ENCODE measurements at regions not wholly inside any gene's neighbourhood (a gene's known extent, or its start where the extent isn't known, plus 50 kb on each side); places are given as distances from the start of the nearest gene placed in this dataset.

DNA sequence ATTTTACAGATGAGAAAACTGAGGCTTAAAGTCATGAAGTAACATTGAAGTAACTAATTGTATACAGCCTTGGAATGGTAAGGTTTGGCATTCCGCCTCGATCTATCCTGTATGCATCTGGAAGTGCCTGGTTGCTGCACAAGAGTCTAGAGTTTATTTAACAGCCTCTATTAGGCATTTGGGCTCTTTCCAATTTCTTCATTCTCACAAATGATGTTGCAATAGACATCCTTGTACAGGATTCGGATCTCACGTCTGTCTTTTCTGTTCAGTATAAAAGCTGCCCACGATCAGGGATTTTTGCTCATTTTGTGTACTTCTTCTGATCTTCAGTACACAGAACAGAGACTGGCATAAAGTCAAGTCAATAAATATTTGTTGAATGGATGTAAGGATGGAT is 100.5 kb downstream of the AIPL1 start:
- TF ChIP-seq SP1 (CRISPR knock-in tag; conservative IDR thresholded peaks at IDR 0.05): no peak
- no peak for TF ChIP-seq FOXP1 (CRISPR knock-in tag; IDR thresholded peaks at IDR 0.05; ENCODE audit: borderline replicate concordance)
- TF ChIP-seq, protein P1, sequence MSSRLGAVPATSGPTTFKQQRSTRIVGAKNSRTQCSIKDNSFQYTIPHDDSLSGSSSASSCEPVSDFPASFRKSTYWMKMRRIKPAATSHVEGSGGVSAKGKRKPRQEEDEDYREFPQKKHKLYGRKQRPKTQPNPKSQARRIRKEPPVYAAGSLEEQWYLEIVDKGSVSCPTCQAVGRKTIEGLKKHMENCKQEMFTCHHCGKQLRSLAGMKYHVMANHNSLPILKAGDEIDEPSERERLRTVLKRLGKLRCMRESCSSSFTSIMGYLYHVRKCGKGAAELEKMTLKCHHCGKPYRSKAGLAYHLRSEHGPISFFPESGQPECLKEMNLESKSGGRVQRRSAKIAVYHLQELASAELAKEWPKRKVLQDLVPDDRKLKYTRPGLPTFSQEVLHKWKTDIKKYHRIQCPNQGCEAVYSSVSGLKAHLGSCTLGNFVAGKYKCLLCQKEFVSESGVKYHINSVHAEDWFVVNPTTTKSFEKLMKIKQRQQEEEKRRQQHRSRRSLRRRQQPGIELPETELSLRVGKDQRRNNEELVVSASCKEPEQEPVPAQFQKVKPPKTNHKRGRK (CRISPR knock-in tag; IDR thresholded peaks at IDR 0.05; ENCODE audit: borderline replicate concordance): no peak
- TF ChIP-seq, protein P2, sequence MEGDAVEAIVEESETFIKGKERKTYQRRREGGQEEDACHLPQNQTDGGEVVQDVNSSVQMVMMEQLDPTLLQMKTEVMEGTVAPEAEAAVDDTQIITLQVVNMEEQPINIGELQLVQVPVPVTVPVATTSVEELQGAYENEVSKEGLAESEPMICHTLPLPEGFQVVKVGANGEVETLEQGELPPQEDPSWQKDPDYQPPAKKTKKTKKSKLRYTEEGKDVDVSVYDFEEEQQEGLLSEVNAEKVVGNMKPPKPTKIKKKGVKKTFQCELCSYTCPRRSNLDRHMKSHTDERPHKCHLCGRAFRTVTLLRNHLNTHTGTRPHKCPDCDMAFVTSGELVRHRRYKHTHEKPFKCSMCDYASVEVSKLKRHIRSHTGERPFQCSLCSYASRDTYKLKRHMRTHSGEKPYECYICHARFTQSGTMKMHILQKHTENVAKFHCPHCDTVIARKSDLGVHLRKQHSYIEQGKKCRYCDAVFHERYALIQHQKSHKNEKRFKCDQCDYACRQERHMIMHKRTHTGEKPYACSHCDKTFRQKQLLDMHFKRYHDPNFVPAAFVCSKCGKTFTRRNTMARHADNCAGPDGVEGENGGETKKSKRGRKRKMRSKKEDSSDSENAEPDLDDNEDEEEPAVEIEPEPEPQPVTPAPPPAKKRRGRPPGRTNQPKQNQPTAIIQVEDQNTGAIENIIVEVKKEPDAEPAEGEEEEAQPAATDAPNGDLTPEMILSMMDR (IDR thresholded peaks at IDR 0.05): no peak
- TF ChIP-seq, protein P3, sequence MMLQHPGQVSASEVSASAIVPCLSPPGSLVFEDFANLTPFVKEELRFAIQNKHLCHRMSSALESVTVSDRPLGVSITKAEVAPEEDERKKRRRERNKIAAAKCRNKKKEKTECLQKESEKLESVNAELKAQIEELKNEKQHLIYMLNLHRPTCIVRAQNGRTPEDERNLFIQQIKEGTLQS (CRISPR knock-in tag; conservative IDR thresholded peaks at IDR 0.05): no peak
- TF ChIP-seq, protein P4, sequence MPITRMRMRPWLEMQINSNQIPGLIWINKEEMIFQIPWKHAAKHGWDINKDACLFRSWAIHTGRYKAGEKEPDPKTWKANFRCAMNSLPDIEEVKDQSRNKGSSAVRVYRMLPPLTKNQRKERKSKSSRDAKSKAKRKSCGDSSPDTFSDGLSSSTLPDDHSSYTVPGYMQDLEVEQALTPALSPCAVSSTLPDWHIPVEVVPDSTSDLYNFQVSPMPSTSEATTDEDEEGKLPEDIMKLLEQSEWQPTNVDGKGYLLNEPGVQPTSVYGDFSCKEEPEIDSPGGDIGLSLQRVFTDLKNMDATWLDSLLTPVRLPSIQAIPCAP (CRISPR knock-in tag; IDR thresholded peaks at IDR 0.05): no peak
- TF ChIP-seq FOXJ3 (CRISPR knock-in tag; IDR thresholded peaks at IDR 0.05; ENCODE audit: borderline replicate concordance): no peak
- no peak for TF ChIP-seq SMAD3 (CRISPR knock-in tag; IDR thresholded peaks at IDR 0.05; ENCODE audit: borderline replicate concordance)
- TF ChIP-seq ATF1 (CRISPR knock-in tag; IDR thresholded peaks at IDR 0.05): no peak
- TF ChIP-seq NR1H2 (CRISPR knock-in tag; IDR thresholded peaks at IDR 0.05): no peak
